DND-41 (cell line): ENCODE measurements at regions not wholly inside any gene's neighbourhood (a gene's known extent, or its start where the extent isn't known, plus 50 kb on each side); places are given as distances from the start of the nearest gene placed in this dataset.

ENCODE experiments used
- CTCF ChIP-seq: IDR thresholded peaks from 2 replicates; pipeline ENCODE4 v1.5.1; 2012; ENCODE audit warnings: borderline replicate concordance, low read length, moderate library complexity, mild to moderate bottlenecking; ENCODE audit not compliant: poor library complexity, severe bottlenecking; ENCODE audit errors: extremely low read depth
- EZH2 ChIP-seq: IDR thresholded peaks from 3 replicates; pipeline ENCODE4 v1.6.1; 2012; ENCODE audit warnings: borderline replicate concordance, low read depth, mild to moderate bottlenecking, moderate library complexity, low read length, inconsistent platforms; ENCODE audit not compliant: severe bottlenecking

DNA sequence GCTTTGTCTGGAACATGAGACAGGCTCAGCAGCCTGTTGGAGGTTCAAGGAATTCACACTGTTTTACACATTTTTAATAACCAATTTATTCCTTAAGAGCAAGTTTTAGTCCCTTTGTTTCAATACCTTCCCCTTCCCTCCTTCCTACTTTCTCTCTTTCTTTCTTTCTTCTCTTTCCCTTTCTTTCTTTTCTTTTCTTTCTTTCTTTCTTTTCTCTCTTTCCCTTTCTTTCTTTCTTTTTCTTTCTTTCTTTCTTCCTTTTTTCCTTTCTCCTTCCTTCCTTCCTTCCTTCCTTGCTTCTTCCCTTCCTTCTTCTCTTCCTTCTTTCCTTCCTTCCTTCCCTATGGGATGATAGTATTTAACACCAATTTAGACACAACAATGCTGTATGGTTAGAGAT, 164.2 kb downstream of the CENPF start:
- TF ChIP-seq CTCF (no peak), EZH2 (no peak)
